GM13976 (cell line): ENCODE measurements at regions not wholly inside any gene's neighbourhood (a gene's known extent, or its start where the extent isn't known, plus 50 kb on each side); places are given as distances from the start of the nearest gene placed in this dataset.

Experiments
- DNase-seq: peaks from one replicate; pipeline ENCODE4 v3.0.0; 2012; ENCODE audit warnings: low spot score
- CTCF ChIP-seq: IDR thresholded peaks from 2 replicates; pipeline ENCODE4 v1.5.1; 2012; ENCODE audit warnings: borderline replicate concordance, mild to moderate bottlenecking; ENCODE audit not compliant: insufficient read depth; ENCODE audit errors: extremely low read depth, missing control alignments, control extremely low read depth
- in situ Hi-C: fragments of 300-500 bp; cut with MboI; formaldehyde crosslinking; loops from one replicate; pipeline ENCODE4 v1.12.0; 2022; ENCODE audit warnings: low sequenced_read_pairs, mixed read lengths, inconsistent platforms; ENCODE audit not compliant: unreplicated experiment

- in situ Hi-C loops: no loop called here
- no peak for DNase-seq
- TF ChIP-seq CTCF: no peak
These were observed 688.2 kb upstream of the HS6ST1 start for GRCh38 chr2:129006901-129007300.

- no peak for DNase-seq
- TF ChIP-seq CTCF: no peak
- in situ Hi-C loops: no loop called here
These were observed 689.6 kb upstream of the HS6ST1 start for GRCh38 chr2:129008055-129008880.

- no peak for DNase-seq
- in situ Hi-C loops: no loop called here
- no peak for TF ChIP-seq CTCF
These were observed 690.4 kb upstream of the HS6ST1 start for GRCh38 chr2:129008881-129009554.

GRCh38 chr2:129009555-129010146 is 691.0 kb upstream of the HS6ST1 start:
- in situ Hi-C loops: no loop called here
- DNase-seq: no peak
- TF ChIP-seq CTCF: no peak

GRCh38 chr2:129010262-129010661 is 691.6 kb upstream of the HS6ST1 start:
- no peak for DNase-seq
- in situ Hi-C loops: no loop called here
- no peak for TF ChIP-seq CTCF

- in situ Hi-C loops: no loop called here
- TF ChIP-seq CTCF: no peak
- no peak for DNase-seq
These were observed 692.9 kb upstream of the HS6ST1 start for GRCh38 chr2:129011466-129012061.
